Renal cortical epithelial cell (primary cell): ENCODE measurements at regions not wholly inside any gene's neighbourhood (a gene's known extent, or its start where the extent isn't known, plus 50 kb on each side); places are given as distances from the start of the nearest gene placed in this dataset.

Experiments
- DNase-seq: peaks from one replicate; pipeline ENCODE4 v3.0.0-alpha.2; 2011; ENCODE audit warnings: low read depth

DNA sequence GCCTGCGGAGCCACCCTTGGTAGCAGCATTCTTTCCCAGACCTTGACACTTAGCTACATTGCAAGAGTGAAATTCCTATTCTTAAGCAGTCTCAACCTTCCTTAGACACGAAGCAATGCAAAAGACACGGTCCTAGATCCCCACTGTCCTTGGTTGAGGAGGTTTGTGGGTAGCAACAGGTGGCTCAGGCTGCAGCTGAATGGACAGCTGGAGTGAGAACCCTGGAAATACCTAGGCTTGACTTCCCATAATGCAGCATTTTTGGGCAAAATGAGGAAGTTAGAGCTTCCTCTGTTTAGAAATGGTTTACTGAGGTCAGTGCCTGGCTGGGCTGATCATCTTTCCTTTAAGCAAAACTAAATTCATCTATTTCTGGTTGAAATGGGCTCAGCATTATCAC lies 296.6 kb downstream of the RFC3 start:
- no peak for DNase-seq

DNA sequence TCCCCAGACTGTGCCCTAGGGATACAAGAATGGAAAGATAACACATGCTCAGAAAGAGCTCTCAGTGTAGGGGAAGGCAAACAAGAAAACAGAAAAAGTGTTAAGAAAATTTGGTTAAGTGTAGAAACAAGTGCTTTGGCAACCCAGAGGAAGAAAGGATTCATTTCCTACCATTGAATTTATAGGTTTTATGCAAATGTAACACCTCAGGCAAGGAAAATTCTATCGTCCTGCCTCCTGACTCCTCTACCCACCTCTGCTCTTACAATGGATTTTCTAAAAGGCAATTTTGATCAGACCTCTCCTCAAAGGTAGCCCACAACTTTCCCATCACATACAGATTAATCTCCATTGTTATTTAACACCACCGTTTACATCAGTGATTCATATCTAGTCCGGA lies 298.7 kb downstream of the RFC3 start:
- DNase-seq: no peak

DNA sequence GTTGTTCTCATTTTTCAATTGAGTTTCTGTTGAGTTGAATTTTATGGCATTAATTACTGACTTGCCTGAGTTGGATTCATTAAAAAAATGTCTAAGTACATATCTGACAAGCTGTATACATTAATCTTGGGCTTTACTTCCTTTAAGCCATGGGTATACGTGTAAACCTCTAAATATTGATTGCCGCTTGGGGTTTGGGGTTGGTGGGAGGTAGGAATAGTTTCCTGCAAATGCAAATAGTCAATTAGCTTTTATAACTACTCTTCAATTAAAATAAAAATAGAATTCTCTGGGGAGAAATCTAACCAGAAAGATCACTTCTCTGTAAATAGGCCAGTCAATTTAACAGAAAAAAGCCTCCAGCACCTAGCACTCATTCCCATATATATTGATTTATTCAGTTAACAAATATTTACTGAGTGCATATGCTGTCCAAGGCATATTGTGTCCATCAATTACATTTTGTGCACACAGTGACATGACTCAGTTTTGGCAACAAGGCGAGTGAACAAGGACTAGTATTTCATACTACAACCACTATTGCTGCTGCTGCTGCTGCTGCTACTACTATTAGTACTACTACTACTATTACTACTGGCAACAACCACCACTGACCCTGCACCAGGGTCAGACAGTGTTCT lies 306.8 kb downstream of the RFC3 start:
- no peak for DNase-seq

DNA sequence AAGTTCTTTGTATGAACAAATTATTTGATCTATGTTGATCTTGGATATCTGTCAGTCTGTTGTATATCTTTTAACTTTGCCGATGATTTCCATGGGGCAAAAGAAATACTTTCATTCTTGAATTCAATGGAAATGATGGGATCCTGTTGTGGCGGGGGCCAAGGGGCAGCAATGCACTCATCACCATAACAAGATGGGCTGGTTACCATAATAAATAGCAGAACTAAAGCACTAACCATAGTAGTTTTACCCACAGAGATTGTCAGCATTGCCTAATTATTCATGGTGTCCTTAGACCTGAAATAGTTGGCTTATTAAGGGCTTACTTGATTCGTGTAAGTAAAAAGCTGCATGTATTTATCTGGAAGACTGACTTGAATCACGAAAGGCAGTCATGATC lies 309.6 kb downstream of the RFC3 start:
- no peak for DNase-seq

- no peak for DNase-seq
Measured at GRCh38 chr13:34128661-34129060, 310.7 kb downstream of the RFC3 start.

GRCh38 chr13:34129436-34129835 lies 311.5 kb downstream of the RFC3 start:
- no peak for DNase-seq

DNA sequence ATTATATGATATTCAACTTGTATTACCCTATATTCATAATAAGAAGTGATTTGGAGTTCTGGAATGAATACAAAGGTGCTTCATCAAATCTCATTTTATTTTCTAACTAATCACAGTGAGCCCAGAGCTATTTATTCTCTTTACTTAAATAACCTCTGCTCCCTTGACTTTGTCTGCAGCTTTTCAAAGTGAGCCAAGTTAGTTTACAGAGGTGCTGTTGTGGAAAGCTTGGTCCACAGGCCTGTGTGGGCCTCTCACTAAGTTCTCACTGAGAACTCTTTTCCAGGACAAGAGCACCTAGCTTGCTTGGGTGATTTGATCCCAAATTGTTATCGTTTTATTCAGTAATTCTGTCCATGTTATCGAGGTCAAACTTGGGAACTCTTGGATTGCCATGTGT lies 319.3 kb downstream of the RFC3 start:
- DNase-seq: no peak

GRCh38 chr13:34139660-34140227 lies 321.8 kb downstream of the RFC3 start:
- DNase-seq: no peak

DNA sequence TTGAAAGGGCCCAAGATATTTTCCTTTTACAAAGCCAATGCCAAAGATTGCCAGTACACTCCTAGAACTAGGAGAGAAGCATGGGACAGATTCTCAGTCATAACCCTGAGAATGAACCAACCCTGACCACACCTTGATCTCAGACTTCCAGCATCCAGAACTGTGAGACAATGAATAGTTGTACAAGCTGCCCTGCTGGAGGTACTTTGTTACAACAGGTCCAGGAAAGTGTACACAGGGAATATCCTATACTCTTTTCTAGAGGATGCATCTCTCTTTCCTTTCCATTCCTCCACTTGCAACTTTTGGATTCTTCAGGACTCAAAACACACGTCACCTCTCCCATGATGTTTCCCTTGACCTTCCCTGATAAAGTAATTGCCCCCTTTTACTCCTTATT lies 325.7 kb downstream of the RFC3 start:
- DNase-seq: no peak

GRCh38 chr13:34144142-34144541 lies 326.2 kb downstream of the RFC3 start:
- DNase-seq: no peak

- no peak for DNase-seq
Measured at GRCh38 chr13:34145061-34145460, 327.1 kb downstream of the RFC3 start.

DNA sequence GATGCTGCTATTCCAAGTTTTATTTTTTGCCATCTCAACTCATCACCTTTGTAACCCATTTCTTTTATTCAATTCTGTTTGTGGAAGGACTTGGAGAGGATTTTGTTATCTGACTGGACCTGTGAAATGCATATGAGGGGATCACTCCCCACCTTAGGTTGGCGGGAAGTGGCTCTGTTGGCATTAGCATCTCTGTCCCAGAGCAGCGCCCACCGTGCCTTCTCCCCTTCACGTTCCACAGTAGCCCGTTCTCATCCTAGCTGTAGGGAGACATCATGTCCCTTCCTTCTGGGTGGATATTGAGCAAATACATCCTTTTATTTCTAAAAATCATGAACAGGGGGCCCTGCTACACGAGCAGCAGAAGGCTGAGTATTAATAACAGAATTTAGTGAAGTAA lies 330.4 kb downstream of the RFC3 start:
- DNase-seq: no peak

DNA sequence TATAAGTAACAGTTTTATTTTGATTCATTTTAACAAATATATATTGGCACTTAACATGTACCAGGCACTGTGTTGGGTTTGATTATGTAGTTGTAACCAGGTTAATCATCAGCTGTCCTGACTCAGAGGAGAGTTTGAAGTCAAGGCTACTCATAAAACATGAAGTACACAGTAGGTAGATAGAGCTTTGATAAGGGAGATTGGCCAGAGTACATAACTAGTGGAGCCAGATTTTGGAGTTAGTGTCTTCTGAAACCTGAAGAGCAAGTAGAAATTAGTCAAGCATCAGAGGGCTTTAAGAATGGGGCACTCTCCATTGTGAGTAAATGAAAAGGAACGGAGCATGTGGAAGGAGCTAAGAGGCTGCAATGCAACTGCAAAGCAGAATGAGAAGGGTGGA lies 333.9 kb downstream of the RFC3 start:
- peak; percentile 72 for DNase-seq

GRCh38 chr13:34152409-34152808 lies 334.5 kb downstream of the RFC3 start:
- DNase-seq: no peak

GRCh38 chr13:34152996-34153395 lies 335.0 kb downstream of the RFC3 start:
- DNase-seq: no peak

DNA sequence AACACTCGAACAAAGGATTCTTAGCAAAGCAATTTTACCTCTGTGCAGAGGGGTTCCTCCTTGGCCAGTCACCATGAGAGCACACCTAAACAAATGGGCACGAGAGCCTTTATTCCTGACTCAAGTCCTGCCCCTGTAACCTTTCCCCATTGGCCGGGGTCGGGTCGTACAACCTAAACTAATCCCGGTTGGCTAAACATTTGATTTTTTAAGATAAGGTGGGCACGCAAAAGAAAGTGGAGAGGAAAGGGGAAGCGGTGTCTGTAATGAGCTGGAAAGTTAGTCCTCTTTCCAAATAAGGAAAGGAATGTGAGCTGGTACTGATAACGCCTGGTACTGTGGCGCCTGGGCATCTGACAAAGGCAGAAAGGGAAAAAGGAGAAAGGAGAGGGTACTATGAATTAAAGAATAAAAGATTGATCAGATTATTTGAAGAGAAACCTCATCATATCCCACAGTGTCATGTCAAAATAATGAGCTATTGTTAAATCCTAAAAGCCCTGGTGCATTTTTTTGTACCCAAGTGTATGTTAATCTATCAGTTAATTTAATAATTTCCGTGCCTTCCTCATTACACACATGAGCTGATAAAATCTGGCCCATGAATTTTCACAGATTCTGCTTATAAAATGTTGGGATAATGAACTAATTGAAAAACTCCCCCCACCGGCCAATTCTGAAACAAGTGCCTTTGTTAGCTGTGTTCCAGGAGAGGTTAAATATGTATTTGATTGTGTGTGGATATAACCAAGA lies 335.7 kb downstream of the RFC3 start:
- no peak for DNase-seq

- peak; percentile 52 for DNase-seq
Measured at GRCh38 chr13:34155931-34156607, 338.1 kb downstream of the RFC3 start.

- peak; percentile 96 for DNase-seq
Measured at GRCh38 chr13:34156841-34157365, 339.0 kb downstream of the RFC3 start.

DNA sequence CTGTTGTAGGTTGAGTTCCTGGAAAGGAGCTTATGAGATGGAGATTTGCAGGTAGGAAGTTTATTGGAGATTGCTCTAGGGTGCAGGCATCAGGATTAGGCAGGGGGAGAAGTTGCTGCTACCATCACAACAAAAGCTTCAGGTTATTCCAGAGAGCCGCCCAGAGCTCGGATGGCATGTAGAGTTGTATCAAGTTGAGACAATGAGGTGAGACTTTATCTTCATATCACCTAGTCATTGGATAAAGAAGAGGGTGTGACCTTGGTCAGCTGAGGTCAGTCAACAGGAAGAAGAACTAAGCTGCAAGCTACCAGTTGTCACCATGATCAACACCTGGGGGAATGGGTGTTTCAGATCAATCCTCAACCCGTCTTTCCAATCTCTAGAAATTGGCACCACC lies 342.0 kb downstream of the RFC3 start:
- DNase-seq: no peak

- DNase-seq: peak; percentile 93
Measured at GRCh38 chr13:34161931-34162543, 344.1 kb downstream of the RFC3 start.

DNA sequence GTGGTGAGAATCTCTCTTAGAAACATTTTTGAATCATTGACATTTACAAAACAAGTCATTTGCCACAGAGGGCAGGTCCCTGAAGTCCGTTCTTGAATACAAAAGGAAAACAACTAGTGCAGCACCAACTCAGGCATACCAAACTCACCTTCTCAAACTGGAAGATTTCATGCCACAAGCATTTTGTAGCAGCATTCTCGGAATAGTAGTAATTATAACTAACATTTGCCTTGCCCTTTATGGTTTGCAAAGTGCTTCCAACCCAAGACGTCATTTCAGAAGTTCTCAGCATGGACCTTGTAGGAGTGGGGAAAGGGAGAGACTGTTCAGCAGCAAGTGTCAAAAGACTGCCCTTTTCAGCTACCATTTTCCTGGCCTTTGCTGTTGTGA lies 344.6 kb downstream of the RFC3 start:
- DNase-seq: peak; percentile 77

GRCh38 chr13:34164582-34164981 lies 346.6 kb downstream of the RFC3 start:
- peak; percentile 76 for DNase-seq
